Upper lobe of left lung (tissue), 6 donors: ENCODE measurements at regions not wholly inside any gene's neighbourhood (a gene's known extent, or its start where the extent isn't known, plus 50 kb on each side); places are given as distances from the start of the nearest gene placed in this dataset.

Experiments used
- ATAC-seq, 2 donors: fragments of 200-7000 bp; cut with Tn5 transposase; one replicate each; pipeline ENCODE4 v1.9.1; 2022; ENCODE audit warnings: mild to moderate bottlenecking in 2 of 2, moderate library complexity in 2 of 2; ENCODE audit not compliant: low FRiP score in 2 of 2
- DNase-seq, 2 donors: peaks; one replicate each; pipeline ENCODE4 v3.0.0-alpha.2; 2019 to 2020
- H3K27ac ChIP-seq, 4 donors: fragments of 200-600 bp; sonication (generic); one replicate each; pipeline ENCODE4 v1.5.1; 2016 to 2019
- H3K27me3 ChIP-seq, 4 donors: fragments of 200-600 bp; sonication (generic); one replicate each; pipeline ENCODE4 v1.5.1; 2017 to 2019
- H3K36me3 ChIP-seq, 4 donors: fragments of 200-600 bp; sonication (generic); one replicate each; pipeline ENCODE4 v1.5.1; 2016 to 2019
- H3K4me1 ChIP-seq, 4 donors: fragments of 200-600 bp; sonication (generic); one replicate each; pipeline ENCODE4 v1.5.1; 2018 to 2019
- H3K4me3 ChIP-seq, 4 donors: fragments of 200-600 bp; sonication (generic); one replicate each; pipeline ENCODE4 v1.5.1; 2017 to 2019; ENCODE audit warnings: mild to moderate bottlenecking in 2 of 4, moderate library complexity in 1 of 4
- H3K9me3 ChIP-seq, 4 donors: fragments of 200-600 bp; sonication (generic); one replicate each; pipeline ENCODE4 v1.5.1; 2018 to 2019
- EP300 ChIP-seq, 4 donors: sonication (generic); formaldehyde crosslinking; IDR thresholded peaks; one replicate each; pipeline ENCODE4 v1.5.1; 2017; ENCODE audit warnings: antibody characterized with exemption in 4 of 4, control low read depth in 2 of 4
- POLR2A ChIP-seq, 4 donors: fragments of 450-650 bp; IDR thresholded peaks; one replicate each; pipeline ENCODE4 v1.5.1; 2016 to 2017; ENCODE audit warnings: antibody characterized with exemption in 4 of 4, mild to moderate bottlenecking in 2 of 4
- POLR2AphosphoS5 ChIP-seq, 2 donors: sonication (generic); formaldehyde crosslinking; IDR thresholded peaks; one replicate each; pipeline ENCODE4 v1.5.1; 2017; ENCODE audit warnings: antibody characterized with exemption in 2 of 2
- WGBS, 2 donors: methylation state at CpG; one replicate each; pipeline ENCODE4 v1.1.5; 2017 to 2018; 5-methylcytosine and 5-hydroxymethylcytosine counted together
- TF ChIP-seq, protein P1 (sequence below), 6 experiments: fragments of 450-650 bp in 4 of 6; fragments of 200-600 bp in 2 of 6; sonication (generic) in 2 of 6; IDR thresholded peaks; one replicate each; pipeline ENCODE4 v1.5.1; 2016 to 2019; ENCODE audit warnings: antibody characterized with exemption in 6 of 6
- donor health status: DM: no; HTN: no; CAD: no; lungs with moderate emphysema.
- donor health status: DM: no; HTN: yes; CAD: no; lungs with severe emphysema.

DNA sequence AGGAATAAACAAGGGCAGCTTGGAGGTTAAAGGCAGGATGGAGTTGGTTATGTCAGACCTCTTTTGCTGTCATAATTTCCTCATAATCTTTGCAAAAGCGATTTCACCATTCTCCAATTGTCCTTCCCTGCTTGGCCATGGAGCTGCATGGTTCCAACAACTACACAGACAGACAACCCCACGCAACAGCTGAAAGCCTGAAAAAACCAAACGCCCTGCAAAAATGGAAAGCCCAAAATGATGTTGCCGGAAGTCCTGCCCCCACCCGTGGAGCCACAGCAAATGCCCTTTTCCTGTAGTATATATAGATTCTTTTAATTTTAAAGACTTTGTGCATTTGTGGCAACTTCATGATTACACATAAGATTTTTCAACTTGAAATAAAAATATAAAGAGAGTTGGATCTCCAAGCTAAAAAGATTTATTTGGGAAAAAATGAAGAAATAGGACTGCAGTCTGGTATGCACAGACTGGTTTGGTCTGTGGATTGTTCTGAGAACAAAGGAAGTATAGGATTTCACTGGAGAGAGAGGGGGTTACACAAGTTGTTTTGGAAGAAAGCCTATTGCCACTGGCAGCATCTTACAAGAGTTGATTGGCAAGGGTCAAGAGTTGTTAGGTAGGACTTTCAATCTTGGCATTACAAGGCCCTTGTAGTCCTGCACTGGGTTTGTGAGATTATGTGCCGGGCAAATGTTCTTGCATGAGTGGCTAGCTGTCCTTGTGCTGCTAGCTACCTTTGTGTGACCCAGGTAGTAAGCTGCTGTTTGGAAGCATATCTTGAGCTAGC is 190.0 kb downstream of the C6orf118 start:
- ATAC-seq (no peak), DNase-seq (peak in 1 of 2 donors; percentile 25)
- no peak overlapping the region for H3K4me3 ChIP-seq
- H3K36me3 ChIP-seq = no peaks in the 10 kb centered on the region
- 65 to 74% methylated on average over 6 of the region's 6 CpGs for WGBS, 2 donors
- no peaks in the 10 kb centered on the region for H3K4me1 ChIP-seq
- TF ChIP-seq POLR2AphosphoS5 (IDR thresholded peaks at IDR 0.05) = no peak
- TF ChIP-seq POLR2A (IDR thresholded peaks at IDR 0.05) = no peak
- TF ChIP-seq, protein P1, sequence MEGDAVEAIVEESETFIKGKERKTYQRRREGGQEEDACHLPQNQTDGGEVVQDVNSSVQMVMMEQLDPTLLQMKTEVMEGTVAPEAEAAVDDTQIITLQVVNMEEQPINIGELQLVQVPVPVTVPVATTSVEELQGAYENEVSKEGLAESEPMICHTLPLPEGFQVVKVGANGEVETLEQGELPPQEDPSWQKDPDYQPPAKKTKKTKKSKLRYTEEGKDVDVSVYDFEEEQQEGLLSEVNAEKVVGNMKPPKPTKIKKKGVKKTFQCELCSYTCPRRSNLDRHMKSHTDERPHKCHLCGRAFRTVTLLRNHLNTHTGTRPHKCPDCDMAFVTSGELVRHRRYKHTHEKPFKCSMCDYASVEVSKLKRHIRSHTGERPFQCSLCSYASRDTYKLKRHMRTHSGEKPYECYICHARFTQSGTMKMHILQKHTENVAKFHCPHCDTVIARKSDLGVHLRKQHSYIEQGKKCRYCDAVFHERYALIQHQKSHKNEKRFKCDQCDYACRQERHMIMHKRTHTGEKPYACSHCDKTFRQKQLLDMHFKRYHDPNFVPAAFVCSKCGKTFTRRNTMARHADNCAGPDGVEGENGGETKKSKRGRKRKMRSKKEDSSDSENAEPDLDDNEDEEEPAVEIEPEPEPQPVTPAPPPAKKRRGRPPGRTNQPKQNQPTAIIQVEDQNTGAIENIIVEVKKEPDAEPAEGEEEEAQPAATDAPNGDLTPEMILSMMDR (IDR thresholded peaks at IDR 0.05) = no peak
- TF ChIP-seq EP300 (IDR thresholded peaks at IDR 0.05) = no peak
- H3K27me3 ChIP-seq = no peaks in the 10 kb centered on the region
- H3K27ac ChIP-seq = no peak overlapping the region
- H3K9me3 ChIP-seq = peaks cover 0 to 3% (median under 1%) of the 10 kb centered on the region in 4 donors

DNA sequence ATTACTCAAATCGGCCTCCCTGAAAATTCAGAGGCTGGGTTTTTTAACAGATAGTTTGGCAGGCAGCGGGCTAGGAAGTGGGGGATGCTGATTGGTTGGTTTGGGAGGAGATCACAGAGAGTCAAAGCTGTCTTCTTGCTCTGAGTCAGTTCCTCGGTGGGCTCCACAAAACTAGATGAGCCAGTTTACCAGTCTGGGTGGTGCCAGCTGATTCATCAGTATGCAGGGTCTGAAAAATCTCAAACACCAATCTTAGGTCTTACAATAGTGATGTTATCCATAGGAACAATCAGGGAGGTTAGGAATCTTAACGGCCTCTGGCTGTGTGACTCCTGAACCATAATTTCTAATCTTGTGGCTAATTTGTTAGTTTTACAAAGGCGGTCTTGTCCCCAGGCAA is 190.7 kb downstream of the C6orf118 start:
- WGBS, 2 donors = 80 to 82% methylated on average over 5 of the region's 5 CpGs
- Histone ChIP-seq H3K36me3 (no peaks in the 10 kb centered on the region), H3K27me3 (no peaks in the 10 kb centered on the region), H3K4me1 (no peaks in the 10 kb centered on the region), H3K27ac (no peak overlapping the region), H3K4me3 (no peak overlapping the region), H3K9me3 (peaks cover 0 to 9% (median 5%) of the 10 kb centered on the region in 4 donors)
- ATAC-seq (no peak), DNase-seq (no peak)
- TF ChIP-seq POLR2AphosphoS5 (IDR thresholded peaks at IDR 0.05) = no peak
- no peak for TF ChIP-seq EP300 (IDR thresholded peaks at IDR 0.05)
- TF ChIP-seq, protein P1 (IDR thresholded peaks at IDR 0.05) = no peak
- TF ChIP-seq POLR2A (IDR thresholded peaks at IDR 0.05) = no peak

DNA sequence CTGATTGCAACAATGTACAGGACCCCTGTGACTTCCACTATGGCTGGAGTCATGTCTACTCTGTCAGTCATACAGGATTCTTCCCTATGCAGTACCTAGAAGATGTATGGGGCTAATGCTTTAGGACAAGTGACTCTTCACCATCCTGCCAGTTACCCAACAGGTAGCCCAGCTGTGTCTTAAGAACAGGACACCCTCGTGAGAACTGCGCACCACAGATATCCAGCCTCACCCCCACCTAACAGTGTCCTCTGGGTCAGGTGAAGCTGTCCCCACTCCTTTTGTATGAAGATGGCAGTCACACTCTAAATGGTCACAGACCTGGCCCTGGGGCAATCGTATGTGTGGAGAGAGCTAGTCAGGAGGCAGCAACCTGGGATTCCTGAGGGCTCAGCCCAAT is 191.6 kb downstream of the C6orf118 start:
- TF ChIP-seq POLR2A (IDR thresholded peaks at IDR 0.05) (no peak), POLR2AphosphoS5 (IDR thresholded peaks at IDR 0.05) (no peak), EP300 (IDR thresholded peaks at IDR 0.05) (no peak)
- TF ChIP-seq, protein P1 (IDR thresholded peaks at IDR 0.05) = no peak
- 88 to 96% methylated on average over 3 of the region's 3 CpGs for WGBS, 2 donors
- no peak overlapping the region for H3K4me3 ChIP-seq
- peak in 1 of 2 donors; percentile 62 for ATAC-seq
- H3K9me3 ChIP-seq = peaks cover 0 to 12% (median 7%) of the 10 kb centered on the region in 4 donors
- no peak for DNase-seq
- no peaks in the 10 kb centered on the region for H3K4me1 ChIP-seq
- no peak overlapping the region for H3K27ac ChIP-seq
- H3K36me3 ChIP-seq = no peaks in the 10 kb centered on the region
- no peaks in the 10 kb centered on the region for H3K27me3 ChIP-seq

DNA sequence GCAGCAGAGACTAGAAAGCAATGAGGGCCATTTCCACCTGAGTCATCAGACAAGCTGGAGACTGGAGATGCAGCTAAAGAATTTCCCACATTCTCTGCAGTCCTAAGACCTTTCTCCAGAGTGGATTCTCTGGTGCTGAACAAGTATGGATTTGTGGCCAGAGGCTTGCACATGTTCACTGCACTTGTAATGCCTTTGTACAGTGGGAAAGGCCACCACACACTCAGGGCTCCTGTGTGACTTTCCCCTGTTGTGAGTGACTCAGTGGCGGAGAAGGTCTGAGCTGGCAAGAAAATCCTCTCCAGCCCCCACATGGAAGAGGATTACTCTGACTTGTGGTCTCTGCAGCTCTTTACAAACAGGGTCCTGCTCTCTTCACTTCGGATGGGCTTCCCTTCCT is 192.3 kb downstream of the C6orf118 start:
- WGBS, 2 donors = 67 to 80% methylated on average over 2 of the region's 2 CpGs

More for the DNA sequence above, 192.3 kb downstream of the C6orf118 start:
- H3K4me1 ChIP-seq = no peaks in the 10 kb centered on the region
- no peaks in the 10 kb centered on the region for H3K27me3 ChIP-seq
- H3K36me3 ChIP-seq = no peaks in the 10 kb centered on the region
- ATAC-seq (no peak), DNase-seq (no peak)
- H3K27ac ChIP-seq = no peak overlapping the region
- H3K9me3 ChIP-seq = peaks cover 0 to 12% (median 7%) of the 10 kb centered on the region in 4 donors
- H3K4me3 ChIP-seq = no peak overlapping the region
- TF ChIP-seq, protein P1 (IDR thresholded peaks at IDR 0.05) = no peak
- TF ChIP-seq POLR2AphosphoS5 (IDR thresholded peaks at IDR 0.05) (no peak), EP300 (IDR thresholded peaks at IDR 0.05) (no peak), POLR2A (IDR thresholded peaks at IDR 0.05) (no peak)
